NOMO-1 treated with dmso at 0.1 percent for 144 hours (cell line): ENCODE measurements at regions not wholly inside any gene's neighbourhood (a gene's known extent, or its start where the extent isn't known, plus 50 kb on each side); places are given as distances from the start of the nearest gene placed in this dataset.

Source experiments
- DNase-seq: peaks from one replicate; lab custom pipeline; 2025; ENCODE audit not compliant: unreplicated experiment; lab: John Stamatoyannopoulos, UW

DNA sequence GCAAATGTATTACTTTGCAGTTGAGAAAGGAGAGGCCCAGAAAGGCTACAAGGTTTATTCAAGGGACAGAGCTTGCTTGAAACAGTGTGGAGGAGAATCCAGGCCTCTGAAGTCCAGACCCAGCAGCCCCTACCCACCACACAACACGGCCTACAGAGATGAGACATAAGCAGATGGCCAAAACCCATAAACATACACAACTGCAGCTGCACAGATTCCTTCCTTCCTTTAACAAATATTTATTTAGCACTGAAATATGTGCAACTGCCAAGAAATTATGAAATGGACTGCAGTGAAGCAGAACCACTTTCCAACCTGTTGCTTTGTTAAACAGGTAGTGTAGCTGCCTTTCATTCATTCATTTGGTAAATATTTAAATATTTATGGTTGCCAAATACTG, 122.3 kb downstream of the SPATA19 start:
- no peak for DNase-seq

DNA sequence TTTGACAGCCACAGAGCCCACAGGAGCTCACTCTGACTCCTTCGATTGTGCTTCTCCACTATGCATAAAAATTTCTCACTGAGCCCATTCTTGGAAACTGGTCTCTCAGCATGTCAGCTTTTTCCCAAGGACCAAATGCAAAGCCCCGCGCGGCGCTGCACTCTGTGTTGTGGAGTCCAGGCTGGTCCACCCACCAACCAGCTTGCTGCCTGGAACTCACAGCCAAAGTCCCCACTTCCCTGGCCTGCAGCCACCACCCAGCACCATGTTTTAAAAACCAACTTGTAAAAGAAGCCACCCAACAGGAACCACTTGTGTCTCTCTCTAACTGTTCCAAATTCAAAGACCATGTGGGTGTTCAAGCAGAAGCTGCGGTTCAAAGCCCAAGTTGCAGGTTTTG, 124.4 kb downstream of the SPATA19 start:
- DNase-seq, result no peak

- no peak for DNase-seq
Observed at GRCh38 chr11:133719532-133720235, 125.6 kb downstream of the SPATA19 start.

DNA sequence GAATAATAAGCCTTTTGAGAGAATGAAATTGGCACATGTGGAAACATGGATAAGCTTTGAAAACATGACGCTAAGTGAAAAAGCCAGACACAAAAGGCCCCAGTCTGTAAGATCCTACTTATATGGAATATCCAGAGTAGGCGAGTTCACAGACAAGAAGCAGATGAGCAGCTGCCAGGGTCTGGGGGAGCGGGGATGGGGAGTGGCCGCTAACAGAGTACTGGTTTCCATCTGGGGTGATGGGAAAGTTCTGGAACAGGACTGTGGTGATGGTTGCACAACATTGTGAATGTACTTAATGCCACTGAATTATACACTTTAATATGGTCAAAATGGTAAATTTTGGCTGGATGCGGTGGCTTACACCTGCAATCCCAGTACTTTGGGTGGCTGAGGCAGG, 126.5 kb downstream of the SPATA19 start:
- no peak for DNase-seq

- DNase-seq, result no peak
Observed at GRCh38 chr11:133718238-133718637, 127.1 kb downstream of the SPATA19 start.

- DNase-seq, result no peak
Observed at GRCh38 chr11:133716602-133717001, 128.7 kb downstream of the SPATA19 start.

DNA sequence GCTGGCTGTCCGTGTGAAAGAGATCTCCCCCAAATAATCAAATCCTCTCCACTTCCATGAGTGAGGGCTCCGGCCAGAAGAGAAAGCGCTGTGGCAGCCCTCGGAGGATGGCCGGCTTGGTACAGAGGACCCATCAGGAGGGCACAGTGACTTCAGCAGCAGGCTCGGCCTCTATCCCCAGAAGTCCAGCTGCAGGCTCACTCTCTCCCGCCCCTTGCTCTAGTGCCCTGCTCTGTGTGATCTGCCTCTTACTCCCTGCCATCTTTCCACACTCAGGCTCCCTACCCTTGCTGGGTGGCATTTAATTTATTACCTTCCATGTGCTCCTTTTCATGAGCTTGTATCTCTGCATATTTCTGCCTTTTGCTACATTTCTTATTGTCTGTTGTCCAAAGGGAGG, 129.7 kb downstream of the SPATA19 start:
- no peak for DNase-seq

- no peak for DNase-seq
Observed at GRCh38 chr11:133714471-133715375, 130.6 kb downstream of the SPATA19 start.

GRCh38 chr11:133713844-133714243, 131.5 kb downstream of the SPATA19 start:
- DNase-seq, result no peak

GRCh38 chr11:133713406-133713805, 131.9 kb downstream of the SPATA19 start:
- DNase-seq, result no peak

GRCh38 chr11:133712051-133712560, 133.2 kb downstream of the SPATA19 start:
- no peak for DNase-seq

GRCh38 chr11:133711545-133711944, 133.8 kb downstream of the SPATA19 start:
- no peak for DNase-seq

DNA sequence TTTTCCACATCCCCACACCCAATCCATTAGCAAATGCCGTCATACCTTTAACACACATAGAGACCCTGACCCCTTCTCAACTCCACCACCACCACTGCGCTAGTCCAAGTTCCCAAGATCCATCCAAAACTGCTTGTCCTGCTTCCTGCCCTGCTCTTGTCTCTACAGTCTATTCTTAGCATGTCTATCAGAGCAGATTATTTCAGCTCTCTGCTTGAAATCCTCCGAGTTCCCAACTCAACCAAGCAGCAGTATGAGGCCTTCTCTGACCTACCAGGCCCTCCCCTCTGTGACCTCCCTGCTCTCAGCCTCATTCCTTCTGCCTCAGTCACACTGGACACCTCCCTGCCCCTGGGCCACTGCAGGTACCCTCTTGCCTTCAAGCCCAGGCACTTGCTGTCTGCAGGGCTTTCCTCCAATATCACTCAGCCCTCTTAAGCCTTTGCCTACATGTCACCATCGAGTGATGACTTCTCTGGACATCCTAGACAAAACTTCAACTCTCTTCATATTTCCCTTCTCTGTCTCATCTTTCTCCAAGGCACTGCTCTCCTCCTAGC, 134.6 kb downstream of the SPATA19 start:
- no peak for DNase-seq

DNA sequence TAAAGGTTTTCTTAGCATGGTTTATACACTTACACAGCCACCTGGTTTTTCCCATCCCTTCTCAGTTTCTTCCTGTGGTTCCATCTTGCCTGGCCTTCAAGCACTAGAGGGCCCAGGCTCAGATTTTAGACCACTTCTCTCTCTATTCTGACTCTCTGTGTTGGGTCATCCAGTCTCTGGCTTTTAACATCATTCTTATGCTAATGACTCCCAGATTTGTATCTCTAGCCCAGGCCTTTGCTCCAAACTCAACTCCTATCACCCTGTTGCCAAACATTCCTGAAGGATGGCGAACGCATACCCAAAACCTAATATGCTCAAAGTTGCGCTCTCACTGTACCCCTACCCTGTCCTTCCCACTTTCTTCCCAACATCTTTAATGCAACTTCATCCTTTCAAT, 135.1 kb downstream of the SPATA19 start:
- DNase-seq, result no peak

GRCh38 chr11:133708547-133709051, 136.7 kb downstream of the SPATA19 start:
- DNase-seq, result no peak

DNA sequence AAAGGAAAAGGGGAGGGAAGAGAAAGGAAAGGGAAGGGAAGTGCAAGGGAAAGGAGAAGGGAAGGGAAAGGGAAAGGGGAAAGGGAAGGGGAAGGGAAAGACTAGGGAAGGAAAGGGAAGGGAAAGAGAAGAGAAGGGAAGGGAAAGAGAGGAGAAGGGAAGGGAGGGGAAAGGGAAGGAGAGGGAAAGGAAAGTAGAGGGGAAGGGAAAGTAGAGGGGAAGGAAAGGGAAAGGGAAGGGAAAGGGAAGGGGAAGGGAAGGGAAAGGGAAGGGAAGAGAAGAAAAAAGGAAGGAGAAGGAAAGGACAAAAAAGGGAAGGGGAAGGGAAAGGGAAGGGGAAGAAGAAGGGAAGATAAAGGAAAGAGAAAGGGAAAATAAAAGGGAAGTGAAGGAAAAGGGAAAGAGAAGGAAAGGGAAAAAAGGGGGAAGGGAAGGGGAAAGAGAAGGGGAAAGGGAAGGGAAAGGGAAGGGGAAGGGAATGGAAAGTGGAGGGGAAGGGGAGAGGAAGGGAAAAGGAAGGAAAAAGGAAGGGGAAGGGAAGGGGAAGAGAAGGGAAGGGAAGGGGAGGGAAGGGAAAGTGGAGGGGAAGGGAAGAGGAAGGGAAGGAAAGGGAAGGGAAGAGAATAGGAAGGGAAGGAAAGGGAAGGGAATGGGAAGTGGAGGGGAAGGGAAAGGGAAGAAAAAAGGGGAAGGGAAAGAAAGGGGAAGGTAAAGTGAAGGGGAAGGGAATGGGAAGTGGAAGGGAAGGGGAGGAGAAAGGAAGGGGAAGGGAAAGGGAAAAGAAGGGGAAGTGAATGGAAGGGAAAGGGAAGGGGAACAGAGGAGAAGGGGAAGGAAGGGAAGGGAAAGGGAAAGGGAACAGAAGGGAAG, 138.2 kb downstream of the SPATA19 start:
- no peak for DNase-seq

GRCh38 chr11:133705873-133706272, 139.4 kb downstream of the SPATA19 start:
- DNase-seq, result no peak

GRCh38 chr11:133705074-133705648, 140.2 kb downstream of the SPATA19 start:
- no peak for DNase-seq

- DNase-seq, result no peak
Observed at GRCh38 chr11:133699071-133699470, 146.2 kb downstream of the SPATA19 start.

DNA sequence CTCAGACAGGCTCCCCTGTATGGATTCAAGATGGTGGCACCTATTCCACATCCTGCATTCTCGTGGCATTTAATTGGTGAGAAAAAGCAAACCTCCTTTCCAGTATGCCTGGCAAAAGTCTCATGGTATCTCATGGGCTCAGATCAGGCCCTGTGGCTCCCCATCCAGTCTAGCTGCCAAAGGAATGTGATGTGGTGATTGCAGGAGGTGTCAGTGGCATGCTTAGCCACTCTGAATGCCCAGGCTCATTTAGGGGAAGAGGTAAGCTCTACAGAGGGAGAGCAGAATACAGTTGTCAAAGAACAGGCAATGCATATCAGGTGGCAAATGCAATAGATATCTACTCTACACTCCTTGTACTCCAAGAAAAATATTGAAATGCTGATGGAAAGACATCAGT, 146.7 kb downstream of the SPATA19 start:
- DNase-seq, result no peak
